ENCODE measurements at regions not wholly inside any gene's neighbourhood (a gene's known extent, or its start where the extent isn't known, plus 50 kb on each side); places are given as distances from the start of the nearest gene placed in this dataset.
"Not testable (repeated sequence)": the region's sequence is repeated elsewhere in the genome, so short reads cannot be mapped to it uniquely, and the experiment has no call there.

- DNase-seq = no peak
Measured at GRCh38 chr2:16250886-16251285, 310.5 kb downstream of the MYCN start.

- DNase-seq = no peak
Measured at GRCh38 chr2:16250466-16250865, 310.1 kb downstream of the MYCN start.

- DNase-seq = no peak
Measured at GRCh38 chr2:16250056-16250425, 309.7 kb downstream of the MYCN start.

DNA sequence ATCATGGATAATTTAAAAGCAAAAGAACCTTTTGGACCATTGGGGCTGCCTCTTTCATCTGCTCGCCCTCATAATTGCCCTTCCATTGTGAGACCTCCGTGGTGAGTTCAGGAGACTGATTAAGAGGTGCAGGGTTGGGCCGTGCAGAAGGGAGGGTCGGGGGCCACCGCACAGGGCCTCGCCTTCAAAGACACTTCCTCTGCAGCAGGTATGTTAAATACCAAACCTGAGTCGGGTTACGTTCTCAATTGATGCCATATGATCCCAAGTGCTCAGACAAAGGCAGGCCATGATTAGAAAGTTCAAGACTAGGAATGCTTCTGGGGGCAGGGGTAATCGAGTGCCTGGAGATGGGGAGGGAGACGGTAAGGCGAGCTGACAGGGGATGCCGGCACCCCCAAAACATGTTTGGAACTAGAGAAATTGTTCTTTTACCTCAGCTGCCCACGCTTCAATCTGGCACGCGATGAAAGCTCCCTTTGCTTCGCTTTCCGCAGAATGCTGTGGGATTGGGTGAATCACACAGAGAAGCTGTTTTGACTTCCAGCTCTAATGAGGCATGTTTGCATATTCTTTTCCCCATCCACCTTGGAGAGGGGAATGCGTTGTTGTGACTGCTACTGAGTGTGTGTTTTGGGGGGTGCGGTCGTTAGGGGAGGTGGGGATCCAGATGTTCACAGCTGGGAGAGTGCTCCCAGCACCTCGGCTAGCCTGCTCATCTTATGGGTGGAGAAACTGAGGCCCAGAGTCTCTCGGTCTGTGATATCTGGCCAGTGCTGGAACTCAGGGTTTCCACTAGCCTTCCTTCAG is 309.1 kb downstream of the MYCN start:
- no peak for DNase-seq

GRCh38 chr2:16248571-16249105 is 308.3 kb downstream of the MYCN start:
- no peak for DNase-seq

- no peak for DNase-seq
Measured at GRCh38 chr2:16247326-16248122, 307.2 kb downstream of the MYCN start.

GRCh38 chr2:16246911-16247310 is 306.6 kb downstream of the MYCN start:
- no peak for DNase-seq

GRCh38 chr2:16246281-16246850 is 306.0 kb downstream of the MYCN start:
- DNase-seq = no peak

- no peak for DNase-seq
Measured at GRCh38 chr2:16245481-16246054, 305.2 kb downstream of the MYCN start.

GRCh38 chr2:16244966-16245320 is 304.6 kb downstream of the MYCN start:
- no peak for DNase-seq

DNA sequence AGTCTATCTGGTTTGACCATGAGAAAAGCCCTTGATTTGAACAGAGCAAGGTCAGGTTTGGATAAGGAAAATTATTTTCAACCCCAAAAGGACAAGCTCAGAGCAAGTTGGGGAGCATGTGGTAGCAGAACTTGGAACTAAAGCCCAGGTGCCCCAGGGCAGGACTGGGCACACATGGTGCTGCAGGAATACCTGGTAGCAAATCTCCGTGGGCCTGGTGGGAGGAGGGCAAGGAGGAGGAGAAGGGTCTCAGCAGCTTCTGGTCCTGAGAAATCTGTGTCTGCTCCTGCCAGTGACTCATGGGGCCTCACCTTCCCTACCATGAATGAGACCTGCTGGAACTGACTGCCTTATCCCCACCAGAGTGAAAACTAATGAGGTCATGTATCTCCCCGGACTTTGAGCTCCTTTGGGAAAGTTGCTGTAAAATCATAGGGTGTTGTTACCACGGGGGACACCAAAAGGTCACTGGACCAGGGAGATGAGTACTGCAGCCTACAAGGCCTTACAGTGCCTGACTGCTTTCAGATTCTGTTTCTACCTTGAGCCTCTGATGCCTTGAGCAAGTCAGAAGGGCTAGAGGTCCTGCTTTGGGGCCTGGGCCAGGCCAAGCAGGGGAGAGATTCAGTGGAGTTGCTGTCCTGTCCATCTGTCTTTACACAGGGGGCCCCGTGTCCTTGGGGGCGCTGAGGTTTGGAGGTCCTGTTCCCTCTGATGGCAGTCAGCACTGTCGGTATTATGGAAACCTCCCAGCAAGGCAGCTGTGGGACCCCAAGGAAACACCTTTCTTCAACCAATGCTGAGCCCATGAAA is 304.0 kb downstream of the MYCN start:
- no peak for DNase-seq

- no peak for DNase-seq
Measured at GRCh38 chr2:16243411-16243996, 303.2 kb downstream of the MYCN start.

- no peak for DNase-seq
Measured at GRCh38 chr2:16242906-16243305, 302.6 kb downstream of the MYCN start.

GRCh38 chr2:16241166-16242160 is 301.1 kb downstream of the MYCN start:
- DNase-seq = no peak

- no peak for DNase-seq
Measured at GRCh38 chr2:16240402-16240801, 300.1 kb downstream of the MYCN start.

- no peak for DNase-seq
Measured at GRCh38 chr2:16239296-16239850, 299.0 kb downstream of the MYCN start.

GRCh38 chr2:16238786-16239185 is 298.4 kb downstream of the MYCN start:
- DNase-seq = no peak

- DNase-seq = no peak
Measured at GRCh38 chr2:16238001-16238761, 297.8 kb downstream of the MYCN start.

DNA sequence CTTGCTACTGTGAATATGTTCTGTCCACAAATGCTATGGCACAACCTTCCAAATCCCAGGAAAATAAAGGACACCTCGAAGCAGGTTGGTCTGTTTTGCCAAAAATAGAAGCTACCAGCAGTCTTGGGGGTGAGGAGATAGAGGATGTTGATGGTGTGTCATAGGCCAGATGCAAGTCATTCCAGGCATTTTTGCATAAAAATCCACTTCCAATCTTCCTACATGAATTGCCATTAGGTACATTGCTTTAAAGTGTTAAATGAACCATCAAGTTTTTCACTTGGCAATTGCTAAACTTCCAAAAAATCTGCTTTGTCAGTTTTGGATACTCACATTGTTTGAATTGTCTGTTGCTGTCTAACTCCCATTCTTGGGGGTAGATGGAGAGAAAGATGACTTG is 295.4 kb downstream of the MYCN start:
- DNase-seq = no peak

GRCh38 chr2:16235291-16235690 is 294.9 kb downstream of the MYCN start:
- DNase-seq = not testable (repeated sequence)

Data from NCI-H524 (cell line).